GM12878 (cell line): ENCODE measurements at regions not wholly inside any gene's neighbourhood (a gene's known extent, or its start where the extent isn't known, plus 50 kb on each side); places are given as distances from the start of the nearest gene placed in this dataset.

Experiments used
- ATAC-seq: fragments of 200-7000 bp; cut with Tn5 transposase; 3 replicates; pipeline ENCODE4 v1.9.1; 2020; ENCODE audit warnings: mild to moderate bottlenecking, moderate library complexity
- BruUV-seq: library from RNA; stranded (reverse); fragments of 400-500 nt; replicated peaks from 2 replicates; lab custom pipeline; 2021; lab: Mats Ljungman, UMichigan
- CTCF ChIA-PET: fragments of 300-600 bp; sonication (Branson Sonifier 250); formaldehyde crosslinking; extraction: SDS; loops from one replicate; lab custom pipeline; 2021; ENCODE audit warnings: inconsistent platforms; lab: Yijun Ruan, JAX
- POLR2A ChIA-PET: fragments of 350-600 bp; formaldehyde crosslinking; extraction: SDS; loops from one replicate; lab custom pipeline; 2021; ENCODE audit warnings: inconsistent platforms; lab: Charles Lee
- RAD21 ChIA-PET: fragments of 300-600 bp; sonication (Branson Sonifier 250); formaldehyde crosslinking; loops from one replicate; lab custom pipeline; 2023; ENCODE audit warnings: antibody characterized with exemption; ENCODE audit not compliant: unreplicated experiment; lab: Charles Lee
- SMC1A ChIA-PET: fragments of 300-600 bp; sonication (Branson Sonifier 250); formaldehyde crosslinking; loops from one replicate; lab custom pipeline; 2023; ENCODE audit not compliant: unreplicated experiment, uncharacterized antibody; lab: Charles Lee
- DNase-seq: peaks from one replicate; pipeline ENCODE4 v3.0.0-alpha.2; 2011; ENCODE audit warnings: low read depth, low spot score
- FAIRE-seq: peaks from 3 replicates; lab custom pipeline; 2011; peaks lifted over from hg19 to GRCh38; lab: Jason Lieb, UNC
- H2AFZ ChIP-seq: 2 replicates; pipeline ENCODE4 v1.6.0; 2011; ENCODE audit warnings: low read depth, low read length, control low read depth; ENCODE audit not compliant: control insufficient read depth
- H3K27ac ChIP-seq: 2 replicates; pipeline ENCODE4 v1.5.1; 2011; ENCODE audit warnings: control low read depth; ENCODE audit not compliant: control insufficient read depth, insufficient read depth
- H3K27me3 ChIP-seq, 2 experiments: replicated peaks in 1 of 2; 2 replicates each; pipeline versions ENCODE4 v1.6.0 to v1.6.1; 2011; ENCODE audit warnings: low read length in 1 of 2; ENCODE audit not compliant: control insufficient read depth in 2 of 2, insufficient read depth in 2 of 2
- H3K36me3 ChIP-seq, 2 experiments: 2 replicates each; pipeline ENCODE4 v1.5.1; 2011; ENCODE audit warnings: low read length in 1 of 2; ENCODE audit not compliant: control insufficient read depth in 2 of 2, insufficient read depth in 2 of 2
- H3K4me1 ChIP-seq: 2 replicates; pipeline ENCODE4 v1.6.1; 2011; ENCODE audit warnings: mild to moderate bottlenecking, low read length, moderate library complexity, mixed read lengths; ENCODE audit not compliant: control insufficient read depth, insufficient read depth
- H3K4me2 ChIP-seq: 2 replicates; pipeline ENCODE4 v1.6.0; 2011; ENCODE audit warnings: control low read depth; ENCODE audit not compliant: control insufficient read depth, insufficient read depth
- H3K4me3 ChIP-seq: fragments of 200-600 bp; sonication (generic); 2 replicates; pipeline ENCODE4 v1.5.1; 2016
- H3K79me2 ChIP-seq: 2 replicates; pipeline ENCODE4 v1.6.0; 2011; ENCODE audit warnings: low read length; ENCODE audit not compliant: control insufficient read depth, insufficient read depth
- H3K9ac ChIP-seq: 2 replicates; pipeline ENCODE4 v1.8.0; 2011; ENCODE audit warnings: low read length, control low read depth, mixed read lengths; ENCODE audit not compliant: control insufficient read depth, insufficient read depth
- H3K9me3 ChIP-seq: replicated peaks from 3 replicates; pipeline ENCODE4 v1.5.1; 2011; ENCODE audit warnings: mild to moderate bottlenecking, low read length; ENCODE audit not compliant: control insufficient read depth, insufficient read depth
- H4K20me1 ChIP-seq: 2 replicates; pipeline ENCODE4 v1.6.0; 2011; ENCODE audit not compliant: control insufficient read depth, insufficient read depth
- CHD1 ChIP-seq: IDR thresholded peaks from 2 replicates; pipeline ENCODE4 v1.6.1; 2012; ENCODE audit warnings: low read depth, low read length, improper control_type of control experiment
- CHD4 ChIP-seq: fragments of 200-600 bp; sonication (generic); IDR thresholded peaks from 2 replicates; pipeline ENCODE4 v1.6.1; 2016; ENCODE audit warnings: mild to moderate bottlenecking
- EP300 ChIP-seq, 2 experiments: fragments of 150-350 bp in 1 of 2; IDR thresholded peaks; 2 replicates each; pipeline ENCODE4 v1.6.1; 2011 to 2012; ENCODE audit warnings: low read depth in 2 of 2, low read length in 2 of 2, borderline replicate concordance in 1 of 2, improper control_type of control experiment in 1 of 2, inconsistent platforms in 1 of 2; ENCODE audit not compliant: control insufficient read depth in 1 of 2
- GABPA ChIP-seq: IDR thresholded peaks from 2 replicates; pipeline ENCODE4 v1.6.1; 2014; ENCODE audit warnings: antibody characterized with exemption, low read depth, mild to moderate bottlenecking, inconsistent platforms
- KAT2A ChIP-seq: conservative IDR thresholded peaks from 2 replicates; pipeline ENCODE4 v1.6.1; 2011; ENCODE audit warnings: low read depth, low read length; ENCODE audit not compliant: control insufficient read depth
- SIX5 ChIP-seq: IDR thresholded peaks from 2 replicates; pipeline ENCODE4 v1.6.1; 2011; ENCODE audit warnings: mild to moderate bottlenecking, low read depth, low read length, moderate library complexity; ENCODE audit not compliant: severe bottlenecking
- STAT1 ChIP-seq: fragments of 450-650 bp; conservative IDR thresholded peaks from 2 replicates; pipeline ENCODE4 v1.6.1; 2014; ENCODE audit warnings: antibody characterized with exemption, mild to moderate bottlenecking
- TARDBP ChIP-seq: IDR thresholded peaks from 2 replicates; pipeline ENCODE4 v1.6.1; 2016; ENCODE audit warnings: borderline replicate concordance
- WRNIP1 ChIP-seq: IDR thresholded peaks from 2 replicates; pipeline ENCODE4 v1.6.1; 2011; ENCODE audit warnings: low read depth, low read length, improper control_type of control experiment, borderline replicate concordance
- ZBTB11 ChIP-seq: fragments of 450-650 bp; formaldehyde crosslinking; IDR thresholded peaks from 2 replicates; pipeline ENCODE4 v1.5.0; 2022; ENCODE audit warnings: mild to moderate bottlenecking, missing genetic modification characterization
- ZNF384 ChIP-seq: IDR thresholded peaks from 2 replicates; pipeline ENCODE4 v1.6.1; 2012; ENCODE audit warnings: low read depth, mild to moderate bottlenecking, low read length, improper control_type of control experiment, borderline replicate concordance
- ZSCAN29 ChIP-seq: fragments of 450-650 bp; IDR thresholded peaks from 2 replicates; pipeline ENCODE4 v1.6.1; 2017; ENCODE audit warnings: mild to moderate bottlenecking, moderate library complexity
- WGBS: methylation state at CpG from one replicate; pipeline ENCODE4 v1.1.6; 2016; ENCODE audit warnings: low lambda C conversion rate; ENCODE audit not compliant: insufficient replicate concordance, insufficient coverage; ENCODE audit errors: missing lambda C conversion rate; 5-methylcytosine and 5-hydroxymethylcytosine counted together
- in situ Hi-C: fragments of 300-500 bp; cut with MboI; formaldehyde crosslinking; loops from 9 replicates; pipeline ENCODE4 v1.14.3; 2018; ENCODE audit warnings: mixed read lengths
- intact Hi-C: fragments of 100-400 bp; cut with micrococcal nuclease; formaldehyde crosslinking; loops from one replicate; pipeline ENCODE4 v1.14.2; 2022; ENCODE audit not compliant: unreplicated experiment

- TF ChIP-seq ZBTB11 (CRISPR knock-in tag), result no peak
- TF ChIP-seq WRNIP1, result no peak
- no peak for TF ChIP-seq GABPA
- TF ChIP-seq EP300 (IDR thresholded peaks at IDR 0.05; ENCODE audit: borderline replicate concordance in 1 of 2, control insufficient read depth in 1 of 2, low read depth in 2 of 2, low read length in 2 of 2), result no peak
- no peak for TF ChIP-seq TARDBP
- TF ChIP-seq STAT1, result no peak
- no peak for TF ChIP-seq SIX5
- no peak for TF ChIP-seq CHD1
- no peak for TF ChIP-seq CHD4
- no peak for TF ChIP-seq ZSCAN29
- TF ChIP-seq ZNF384, result no peak
- TF ChIP-seq KAT2A, result no peak
- Histone ChIP-seq H3K36me3 (no peaks in the 10 kb centered on the region), H3K4me2 (no peak overlapping the region), H2AFZ (no peak overlapping the region), H3K9ac (no peak overlapping the region), H4K20me1 (no peaks in the 10 kb centered on the region), H3K4me1 (no peaks in the 10 kb centered on the region), H3K9me3 (no peaks in the 10 kb centered on the region), H3K79me2 (no peaks in the 10 kb centered on the region), H3K27me3 (no peaks in the 10 kb centered on the region), H3K4me3 (no peak overlapping the region), H3K27ac (no peak overlapping the region)
- no TSS peak for BruUV-seq
- no peak for FAIRE-seq
- ChIA-PET POLR2A (no interaction called here), CTCF (no interaction called here), SMC1A (no interaction called here), RAD21 (no interaction called here)
- in situ Hi-C loops, result no loop called here
- 33% methylated on average over 1 of the region's 1 CpG for WGBS
- ATAC-seq, result no peak
- intact Hi-C loops, result no loop called here
- DNase-seq, result no peak
Observed at GRCh38 chr6:120237221-120237620, 887.7 kb upstream of the MAN1A1 start.
